DMS114 treated with DMSO at 0.1 percent for 48 hours (cell line): ENCODE measurements at regions not wholly inside any gene's neighbourhood (a gene's known extent, or its start where the extent isn't known, plus 50 kb on each side); places are given as distances from the start of the nearest gene placed in this dataset.
"Not testable (repeated sequence)": the region's sequence is repeated elsewhere in the genome, so short reads cannot be mapped to it uniquely, and the experiment has no call there.

Experiments
- DNase-seq: peaks from one replicate; lab custom pipeline; 2025; ENCODE audit not compliant: unreplicated experiment; lab: John Stamatoyannopoulos, UW

- DNase-seq: no peak
These were observed 332.3 kb upstream of the EPHA3 start for GRCh38 chr3:88775026-88775690.

GRCh38 chr3:88779482-88779881 lies 327.9 kb upstream of the EPHA3 start:
- no peak for DNase-seq

- no peak for DNase-seq
These were observed 322.5 kb upstream of the EPHA3 start for GRCh38 chr3:88784925-88785324.

GRCh38 chr3:88785841-88786240 lies 321.6 kb upstream of the EPHA3 start:
- no peak for DNase-seq

- DNase-seq: no peak
These were observed 311.9 kb upstream of the EPHA3 start for GRCh38 chr3:88795503-88795902.

- no peak for DNase-seq
These were observed 299.8 kb upstream of the EPHA3 start for GRCh38 chr3:88807491-88808105.

GRCh38 chr3:88809993-88810392 lies 297.4 kb upstream of the EPHA3 start:
- no peak for DNase-seq

GRCh38 chr3:88810455-88810854 lies 297.0 kb upstream of the EPHA3 start:
- DNase-seq: no peak

- DNase-seq: no peak
These were observed 296.3 kb upstream of the EPHA3 start for GRCh38 chr3:88811096-88811495.

- no peak for DNase-seq
These were observed 294.8 kb upstream of the EPHA3 start for GRCh38 chr3:88812576-88812975.

- DNase-seq: no peak
These were observed 291.0 kb upstream of the EPHA3 start for GRCh38 chr3:88816445-88816844.

- no peak for DNase-seq
These were observed 282.5 kb upstream of the EPHA3 start for GRCh38 chr3:88824666-88825564.

- no peak for DNase-seq
These were observed 279.0 kb upstream of the EPHA3 start for GRCh38 chr3:88828466-88828865.

- DNase-seq: no peak
These were observed 254.8 kb upstream of the EPHA3 start for GRCh38 chr3:88852606-88853005.

- no peak for DNase-seq
These were observed 244.2 kb upstream of the EPHA3 start for GRCh38 chr3:88863196-88863595.

- DNase-seq: no peak
These were observed 230.7 kb upstream of the EPHA3 start for GRCh38 chr3:88876724-88877123.

GRCh38 chr3:88879905-88880304 lies 227.5 kb upstream of the EPHA3 start:
- no peak for DNase-seq

GRCh38 chr3:88882121-88882520 lies 225.3 kb upstream of the EPHA3 start:
- no peak for DNase-seq

GRCh38 chr3:88886624-88887023 lies 220.8 kb upstream of the EPHA3 start:
- not testable (repeated sequence) for DNase-seq

GRCh38 chr3:88896026-88896425 lies 211.4 kb upstream of the EPHA3 start:
- no peak for DNase-seq

- DNase-seq: no peak
These were observed 195.0 kb upstream of the EPHA3 start for GRCh38 chr3:88912294-88912877.

- DNase-seq: no peak
These were observed 188.6 kb upstream of the EPHA3 start for GRCh38 chr3:88918841-88919240.
